HEK293 (cell line): ENCODE measurements at regions not wholly inside any gene's neighbourhood (a gene's known extent, or its start where the extent isn't known, plus 50 kb on each side); places are given as distances from the start of the nearest gene placed in this dataset.

ENCODE experiments used
- CTCF ChIA-PET: fragments of 350-600 bp; formaldehyde crosslinking; extraction: SDS; loops from one replicate; lab custom pipeline; 2021; ENCODE audit warnings: antibody characterized with exemption; lab: Yijun Ruan, JAX
- POLR2A ChIA-PET: fragments of 300-600 bp; formaldehyde crosslinking; extraction: SDS; loops from one replicate; lab custom pipeline; 2020; ENCODE audit warnings: antibody characterized with exemption, inconsistent platforms; lab: Yijun Ruan, JAX
- H3K27ac ChIP-seq: fragments of 200-500 bp; sonication (Bioruptor generic); 2 replicates; pipeline ENCODE4 v1.5.1; 2014; ENCODE audit warnings: low read depth, low read length, control low read depth, inconsistent platforms; ENCODE audit errors: extremely low read depth
- H3K36me3 ChIP-seq, 2 experiments: fragments of 200-500 bp in 1 of 2; sonication (Bioruptor generic) in 1 of 2; 1 replicate in 1 of 2; 2 replicates in 1 of 2; pipeline ENCODE4 v1.5.1; 2014 to 2017; ENCODE audit warnings: inconsistent platforms in 2 of 2, low read length in 2 of 2; ENCODE audit not compliant: control insufficient read depth in 2 of 2, insufficient read depth in 1 of 2
- H3K4me1 ChIP-seq: fragments of 200-500 bp; sonication (Bioruptor generic); 2 replicates; pipeline ENCODE4 v1.5.1; 2014; ENCODE audit warnings: mild to moderate bottlenecking, low read length, inconsistent platforms; ENCODE audit not compliant: control insufficient read depth, insufficient read depth
- H3K4me3 ChIP-seq: 2 replicates; pipeline ENCODE4 v1.5.1; 2011; ENCODE audit warnings: low read depth, mild to moderate bottlenecking, control low read depth, low read length, moderate library complexity
- H3K9me3 ChIP-seq: fragments of 200-500 bp; sonication (Bioruptor generic); 2 replicates; pipeline ENCODE4 v1.5.1; 2014; ENCODE audit warnings: low read depth, low read length, inconsistent platforms; ENCODE audit not compliant: control insufficient read depth, insufficient read depth
- BCL11A ChIP-seq: fragments of 450-650 bp; formaldehyde crosslinking; IDR thresholded peaks from 2 replicates; pipeline ENCODE4 v1.5.1; 2016; ENCODE audit warnings: low read depth, missing biosample characterization, missing genetic modification characterization
- HOXA7 ChIP-seq: sonication (generic); formaldehyde crosslinking; IDR thresholded peaks from 2 replicates; pipeline ENCODE4 v1.8.1; 2022; ENCODE audit warnings: missing genetic modification reagents, borderline replicate concordance
- HOXD13 ChIP-seq: sonication (generic); formaldehyde crosslinking; IDR thresholded peaks from 2 replicates; pipeline ENCODE4 v1.8.0; 2022; ENCODE audit warnings: missing genetic modification reagents, borderline replicate concordance
- KLF7 ChIP-seq: fragments of 450-650 bp; formaldehyde crosslinking; IDR thresholded peaks from 2 replicates; pipeline ENCODE4 v1.5.1; 2016; ENCODE audit warnings: missing biosample characterization, missing genetic modification characterization, borderline replicate concordance
- SP7 ChIP-seq: fragments of 450-650 bp; formaldehyde crosslinking; IDR thresholded peaks from 2 replicates; pipeline ENCODE4 v1.5.1; 2016; ENCODE audit warnings: missing biosample characterization, missing genetic modification characterization
- ZNF157 ChIP-seq: fragments of 450-650 bp; formaldehyde crosslinking; IDR thresholded peaks from 2 replicates; pipeline ENCODE4 v1.5.1; 2016; ENCODE audit warnings: missing biosample characterization, missing genetic modification characterization
- ZNF221 ChIP-seq: fragments of 450-650 bp; formaldehyde crosslinking; IDR thresholded peaks from 2 replicates; pipeline ENCODE4 v1.5.1; 2017; ENCODE audit warnings: missing biosample characterization, missing genetic modification characterization, borderline replicate concordance
- ZNF341 ChIP-seq: fragments of 450-650 bp; formaldehyde crosslinking; IDR thresholded peaks from 2 replicates; pipeline ENCODE4; 2016; ENCODE audit warnings: low read depth, missing biosample characterization, missing genetic modification characterization
- ZNF48 ChIP-seq: fragments of 450-650 bp; formaldehyde crosslinking; IDR thresholded peaks from 2 replicates; pipeline ENCODE4 v1.5.1; 2016; ENCODE audit warnings: missing biosample characterization, missing genetic modification characterization
- ZNF549 ChIP-seq: fragments of 450-650 bp; IDR thresholded peaks from 2 replicates; pipeline ENCODE4 v1.5.1; 2018; ENCODE audit warnings: missing biosample characterization, missing genetic modification characterization, mild to moderate bottlenecking, inconsistent platforms, moderate library complexity
- ZNF571 ChIP-seq: fragments of 450-650 bp; formaldehyde crosslinking; IDR thresholded peaks from 2 replicates; pipeline ENCODE4 v1.5.0; 2017; ENCODE audit warnings: missing biosample characterization, missing genetic modification characterization
- ZNF596 ChIP-seq: fragments of 450-650 bp; IDR thresholded peaks from 2 replicates; pipeline ENCODE4 v1.5.0; 2018; ENCODE audit warnings: missing biosample characterization, mild to moderate bottlenecking, missing genetic modification characterization, moderate library complexity
- ZNF670 ChIP-seq: fragments of 450-650 bp; formaldehyde crosslinking; IDR thresholded peaks from 2 replicates; pipeline ENCODE4 v1.5.1; 2016; ENCODE audit warnings: missing biosample characterization, missing genetic modification characterization, low read depth
- TF ChIP-seq, protein P1 (sequence below): fragments of 450-650 bp; formaldehyde crosslinking; IDR thresholded peaks from 2 replicates; pipeline ENCODE4 v1.5.1; 2017; ENCODE audit warnings: missing biosample characterization, missing genetic modification characterization
- TF ChIP-seq, protein P2 (sequence below): fragments of 450-650 bp; formaldehyde crosslinking; IDR thresholded peaks from 2 replicates; pipeline ENCODE4 v1.5.1; 2016; ENCODE audit warnings: missing biosample characterization, missing genetic modification characterization
- TF ChIP-seq, protein P3 (sequence below): fragments of 450-650 bp; IDR thresholded peaks from 2 replicates; pipeline ENCODE4 v1.5.1; 2018; ENCODE audit warnings: missing biosample characterization, mild to moderate bottlenecking, missing genetic modification characterization
- TF ChIP-seq, protein P4 (sequence below): fragments of 450-650 bp; formaldehyde crosslinking; IDR thresholded peaks from 2 replicates; pipeline ENCODE4 v1.5.1; 2016; ENCODE audit warnings: missing biosample characterization, missing genetic modification characterization

DNA sequence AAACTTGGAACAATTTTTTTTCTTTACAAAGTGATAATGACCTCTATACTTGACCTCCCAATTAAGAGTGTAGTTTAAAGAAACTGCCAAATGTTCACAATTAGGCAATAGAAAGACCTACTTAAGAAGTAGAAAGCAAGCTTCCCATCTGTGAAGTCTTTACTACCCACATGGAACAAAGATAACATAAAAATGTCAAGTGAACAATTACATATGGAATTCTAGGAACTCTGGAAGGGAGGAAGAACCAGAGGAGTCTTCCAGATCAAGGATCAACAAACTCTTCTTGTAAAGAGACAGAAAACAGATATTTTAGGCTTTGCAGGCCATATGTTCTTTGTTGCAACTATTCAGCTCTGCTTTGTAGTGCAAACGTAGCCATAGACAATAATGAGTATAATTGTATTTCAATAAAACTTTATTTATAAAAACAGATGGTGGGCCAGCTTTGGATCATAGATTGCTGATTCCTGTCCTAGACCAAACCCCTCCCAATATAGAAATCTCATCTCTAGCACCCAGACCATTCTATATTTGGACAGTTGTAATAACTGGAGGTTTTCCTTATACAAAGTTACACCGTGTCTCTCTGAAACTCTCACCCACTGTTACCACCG, 68.4 kb upstream of the MAGI3 start:
- Histone ChIP-seq H3K9me3 (no peaks in the 10 kb centered on the region), H3K4me3 (no peak overlapping the region), H3K36me3 (no peaks in the 10 kb centered on the region), H3K27ac (no peak overlapping the region), H3K4me1 (no peaks in the 10 kb centered on the region)
- POLR2A ChIA-PET: interaction anchor here (1.4 kb wide), 1 partner anchor 70 kb away, joined by 4 read pairs; no protein-coding TSS in a partner anchor
- no peak for TF ChIP-seq ZNF157 (tag by site-specific recombination)
- no peak for TF ChIP-seq ZNF48 (tag by site-specific recombination)
- TF ChIP-seq, protein P1, sequence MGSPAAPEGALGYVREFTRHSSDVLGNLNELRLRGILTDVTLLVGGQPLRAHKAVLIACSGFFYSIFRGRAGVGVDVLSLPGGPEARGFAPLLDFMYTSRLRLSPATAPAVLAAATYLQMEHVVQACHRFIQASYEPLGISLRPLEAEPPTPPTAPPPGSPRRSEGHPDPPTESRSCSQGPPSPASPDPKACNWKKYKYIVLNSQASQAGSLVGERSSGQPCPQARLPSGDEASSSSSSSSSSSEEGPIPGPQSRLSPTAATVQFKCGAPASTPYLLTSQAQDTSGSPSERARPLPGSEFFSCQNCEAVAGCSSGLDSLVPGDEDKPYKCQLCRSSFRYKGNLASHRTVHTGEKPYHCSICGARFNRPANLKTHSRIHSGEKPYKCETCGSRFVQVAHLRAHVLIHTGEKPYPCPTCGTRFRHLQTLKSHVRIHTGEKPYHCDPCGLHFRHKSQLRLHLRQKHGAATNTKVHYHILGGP (tag by site-specific recombination): no peak
- no peak for TF ChIP-seq ZNF341 (tag by site-specific recombination)
- TF ChIP-seq ZNF221 (tag by site-specific recombination): no peak
- TF ChIP-seq KLF7 (tag by site-specific recombination): no peak
- TF ChIP-seq, protein P2, sequence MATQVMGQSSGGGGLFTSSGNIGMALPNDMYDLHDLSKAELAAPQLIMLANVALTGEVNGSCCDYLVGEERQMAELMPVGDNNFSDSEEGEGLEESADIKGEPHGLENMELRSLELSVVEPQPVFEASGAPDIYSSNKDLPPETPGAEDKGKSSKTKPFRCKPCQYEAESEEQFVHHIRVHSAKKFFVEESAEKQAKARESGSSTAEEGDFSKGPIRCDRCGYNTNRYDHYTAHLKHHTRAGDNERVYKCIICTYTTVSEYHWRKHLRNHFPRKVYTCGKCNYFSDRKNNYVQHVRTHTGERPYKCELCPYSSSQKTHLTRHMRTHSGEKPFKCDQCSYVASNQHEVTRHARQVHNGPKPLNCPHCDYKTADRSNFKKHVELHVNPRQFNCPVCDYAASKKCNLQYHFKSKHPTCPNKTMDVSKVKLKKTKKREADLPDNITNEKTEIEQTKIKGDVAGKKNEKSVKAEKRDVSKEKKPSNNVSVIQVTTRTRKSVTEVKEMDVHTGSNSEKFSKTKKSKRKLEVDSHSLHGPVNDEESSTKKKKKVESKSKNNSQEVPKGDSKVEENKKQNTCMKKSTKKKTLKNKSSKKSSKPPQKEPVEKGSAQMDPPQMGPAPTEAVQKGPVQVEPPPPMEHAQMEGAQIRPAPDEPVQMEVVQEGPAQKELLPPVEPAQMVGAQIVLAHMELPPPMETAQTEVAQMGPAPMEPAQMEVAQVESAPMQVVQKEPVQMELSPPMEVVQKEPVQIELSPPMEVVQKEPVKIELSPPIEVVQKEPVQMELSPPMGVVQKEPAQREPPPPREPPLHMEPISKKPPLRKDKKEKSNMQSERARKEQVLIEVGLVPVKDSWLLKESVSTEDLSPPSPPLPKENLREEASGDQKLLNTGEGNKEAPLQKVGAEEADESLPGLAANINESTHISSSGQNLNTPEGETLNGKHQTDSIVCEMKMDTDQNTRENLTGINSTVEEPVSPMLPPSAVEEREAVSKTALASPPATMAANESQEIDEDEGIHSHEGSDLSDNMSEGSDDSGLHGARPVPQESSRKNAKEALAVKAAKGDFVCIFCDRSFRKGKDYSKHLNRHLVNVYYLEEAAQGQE (tag by site-specific recombination): no peak
- no peak for TF ChIP-seq ZNF571 (tag by site-specific recombination)
- TF ChIP-seq ZNF670 (tag by site-specific recombination): no peak
- TF ChIP-seq HOXA7 (CRISPR knock-in tag): no peak
- TF ChIP-seq ZNF596 (tag by site-specific recombination): no peak
- TF ChIP-seq, protein P3, sequence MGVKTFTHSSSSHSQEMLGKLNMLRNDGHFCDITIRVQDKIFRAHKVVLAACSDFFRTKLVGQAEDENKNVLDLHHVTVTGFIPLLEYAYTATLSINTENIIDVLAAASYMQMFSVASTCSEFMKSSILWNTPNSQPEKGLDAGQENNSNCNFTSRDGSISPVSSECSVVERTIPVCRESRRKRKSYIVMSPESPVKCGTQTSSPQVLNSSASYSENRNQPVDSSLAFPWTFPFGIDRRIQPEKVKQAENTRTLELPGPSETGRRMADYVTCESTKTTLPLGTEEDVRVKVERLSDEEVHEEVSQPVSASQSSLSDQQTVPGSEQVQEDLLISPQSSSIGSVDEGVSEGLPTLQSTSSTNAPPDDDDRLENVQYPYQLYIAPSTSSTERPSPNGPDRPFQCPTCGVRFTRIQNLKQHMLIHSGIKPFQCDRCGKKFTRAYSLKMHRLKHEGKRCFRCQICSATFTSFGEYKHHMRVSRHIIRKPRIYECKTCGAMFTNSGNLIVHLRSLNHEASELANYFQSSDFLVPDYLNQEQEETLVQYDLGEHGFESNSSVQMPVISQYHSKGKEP (tag by site-specific recombination): no peak
- TF ChIP-seq BCL11A: no peak
- TF ChIP-seq HOXD13 (CRISPR knock-in tag): no peak
- TF ChIP-seq, protein P4, sequence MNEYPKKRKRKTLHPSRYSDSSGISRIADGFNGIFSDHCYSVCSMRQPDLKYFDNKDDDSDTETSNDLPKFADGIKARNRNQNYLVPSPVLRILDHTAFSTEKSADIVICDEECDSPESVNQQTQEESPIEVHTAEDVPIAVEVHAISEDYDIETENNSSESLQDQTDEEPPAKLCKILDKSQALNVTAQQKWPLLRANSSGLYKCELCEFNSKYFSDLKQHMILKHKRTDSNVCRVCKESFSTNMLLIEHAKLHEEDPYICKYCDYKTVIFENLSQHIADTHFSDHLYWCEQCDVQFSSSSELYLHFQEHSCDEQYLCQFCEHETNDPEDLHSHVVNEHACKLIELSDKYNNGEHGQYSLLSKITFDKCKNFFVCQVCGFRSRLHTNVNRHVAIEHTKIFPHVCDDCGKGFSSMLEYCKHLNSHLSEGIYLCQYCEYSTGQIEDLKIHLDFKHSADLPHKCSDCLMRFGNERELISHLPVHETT (tag by site-specific recombination): no peak
- CTCF ChIA-PET: interaction anchor here (0.6 kb wide), 1 partner anchor 298 kb away, joined by 3 read pairs; no protein-coding TSS in a partner anchor

DNA sequence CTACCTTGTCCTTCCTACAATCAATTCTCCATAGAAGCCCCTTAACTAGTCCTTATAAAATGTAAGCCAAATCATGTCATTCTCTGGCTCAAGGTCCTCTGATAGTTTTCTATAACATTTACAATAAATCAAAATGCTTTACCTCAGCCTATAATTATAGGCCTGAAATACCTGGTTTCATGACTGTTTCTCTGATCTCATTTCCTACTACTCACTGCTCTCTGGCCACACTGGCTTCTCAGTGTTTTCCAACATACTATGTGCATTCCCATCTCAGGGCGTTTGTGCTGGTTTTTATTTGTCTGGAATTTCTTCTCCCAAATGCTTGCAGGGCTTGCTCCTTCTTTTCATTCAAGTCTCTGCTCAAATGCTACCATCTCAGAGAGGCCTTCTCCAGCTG, 67.9 kb upstream of the MAGI3 start:
- Histone ChIP-seq H3K9me3 (no peaks in the 10 kb centered on the region), H3K4me1 (no peaks in the 10 kb centered on the region)
- CTCF ChIA-PET: no interaction called here
- POLR2A ChIA-PET: no interaction called here
- TF ChIP-seq SP7 (tag by site-specific recombination) (peak; percentile 87), ZNF549 (tag by site-specific recombination) (no peak)
- TF ChIP-seq, all 188 proteins: peak for 1
- no peak overlapping the region for H3K27ac ChIP-seq
- H3K36me3 ChIP-seq: no peaks in the 10 kb centered on the region
- no peak overlapping the region for H3K4me3 ChIP-seq
